PC-9 (cell line): ENCODE measurements at regions not wholly inside any gene's neighbourhood (a gene's known extent, or its start where the extent isn't known, plus 50 kb on each side); places are given as distances from the start of the nearest gene placed in this dataset.

Experiments used
- CTCF ChIP-seq: fragments of 200-600 bp; sonication (generic); conservative IDR thresholded peaks from 2 replicates; pipeline ENCODE4 v1.6.1; 2017; ENCODE audit warnings: mixed run types, antibody characterized with exemption, mild to moderate bottlenecking, moderate library complexity
- EZH2 ChIP-seq: fragments of 200-600 bp; sonication (generic); IDR thresholded peaks from 2 replicates; pipeline ENCODE4 v1.8.0; 2017; ENCODE audit warnings: antibody characterized with exemption, low read depth

DNA sequence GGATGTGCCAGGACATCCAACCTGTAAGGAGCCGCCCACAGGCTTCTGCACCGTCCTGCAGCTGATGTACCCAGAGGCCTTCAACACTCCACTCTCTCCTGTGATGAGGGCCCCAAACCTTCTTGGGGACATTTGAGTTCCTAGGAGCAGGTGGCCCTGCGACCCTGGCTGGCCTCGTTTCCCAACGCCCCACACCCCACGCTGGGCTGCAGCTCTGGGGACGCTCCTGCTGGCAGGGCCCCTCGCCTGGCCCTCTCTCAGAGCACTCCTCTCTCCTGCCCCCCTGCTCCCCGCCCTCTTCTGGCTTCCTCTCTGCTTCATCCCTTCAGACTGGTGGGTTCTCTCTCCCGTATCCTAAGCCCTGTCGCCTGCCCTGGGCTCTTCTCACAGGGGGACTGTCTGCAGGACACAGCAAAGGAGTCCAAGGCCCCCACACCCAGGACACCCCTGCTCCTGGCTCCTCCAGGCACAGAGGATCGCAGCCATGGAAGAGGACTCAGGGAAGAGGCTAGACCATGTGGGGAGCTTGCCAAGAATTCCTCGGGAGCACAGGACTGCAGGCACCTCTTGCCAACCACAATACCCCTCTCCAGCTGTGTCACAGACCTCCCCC lies 541.4 kb downstream of the TCERG1L start:
- TF ChIP-seq EZH2 (no peak), CTCF (no peak)
